Endothelial cell (in vitro differentiated cells): ENCODE measurements at regions not wholly inside any gene's neighbourhood (a gene's known extent, or its start where the extent isn't known, plus 50 kb on each side); places are given as distances from the start of the nearest gene placed in this dataset.

Experiments used
- DNase-seq: peaks from one replicate; pipeline ENCODE4 v3.0.0; 2021; ENCODE audit warnings: low spot score
- H3K27ac Mint-ChIP-seq: one replicate; pipeline ENCODE4 v1.8.0; 2021; ENCODE audit warnings: mixed read lengths, inconsistent platforms; ENCODE audit not compliant: unreplicated experiment
- H3K27me3 Mint-ChIP-seq: one replicate; pipeline ENCODE4 v1.8.0; 2021; ENCODE audit warnings: mild to moderate bottlenecking, moderate library complexity, mixed read lengths, inconsistent platforms; ENCODE audit not compliant: unreplicated experiment
- H3K36me3 Mint-ChIP-seq: one replicate; pipeline ENCODE4 v1.8.0; 2021; ENCODE audit warnings: mild to moderate bottlenecking, low read depth, mixed read lengths, inconsistent platforms; ENCODE audit not compliant: unreplicated experiment
- H3K4me1 Mint-ChIP-seq: one replicate; pipeline ENCODE4 v1.8.0; 2021; ENCODE audit warnings: mild to moderate bottlenecking, mixed read lengths, inconsistent platforms; ENCODE audit not compliant: unreplicated experiment
- H3K4me3 Mint-ChIP-seq: one replicate; pipeline ENCODE4 v1.8.0; 2021; ENCODE audit warnings: mild to moderate bottlenecking, mixed read lengths, inconsistent platforms; ENCODE audit not compliant: unreplicated experiment
- H3K9me3 Mint-ChIP-seq: one replicate; pipeline ENCODE4 v1.8.0; 2021; ENCODE audit warnings: mixed read lengths, inconsistent platforms; ENCODE audit not compliant: unreplicated experiment
- TF ChIP-seq, protein P1 (sequence below): fragments of 200-600 bp; sonication (generic); IDR thresholded peaks from one replicate; pipeline ENCODE4 v1.5.0; 2021; ENCODE audit warnings: antibody characterized with exemption; ENCODE audit not compliant: unreplicated experiment

DNA sequence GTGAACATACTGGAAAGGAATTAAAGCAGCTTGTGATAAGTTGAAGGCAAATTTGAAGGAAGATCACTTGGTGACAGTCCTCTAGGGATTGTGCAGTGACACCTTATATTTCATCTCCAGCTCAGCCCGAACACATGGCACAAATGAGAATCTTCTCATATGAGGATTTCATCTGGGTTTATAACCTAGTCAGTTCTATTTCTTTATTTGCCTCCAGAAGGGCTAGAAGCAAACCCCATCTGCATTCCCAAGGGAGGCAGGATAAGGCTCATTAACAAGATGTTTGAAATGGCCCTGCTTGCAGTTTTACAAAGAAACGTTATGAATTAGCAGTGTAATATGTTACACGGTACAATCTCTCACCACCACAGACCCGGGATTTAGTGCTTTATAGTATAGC lies 90.7 kb upstream of the KRR1 start:
- DNase-seq: no peak
- no peaks in the 10 kb centered on the region for H3K9me3 Mint-ChIP-seq
- peaks cover 1% of the 10 kb centered on the region for H3K27me3 Mint-ChIP-seq
- TF ChIP-seq, protein P1, sequence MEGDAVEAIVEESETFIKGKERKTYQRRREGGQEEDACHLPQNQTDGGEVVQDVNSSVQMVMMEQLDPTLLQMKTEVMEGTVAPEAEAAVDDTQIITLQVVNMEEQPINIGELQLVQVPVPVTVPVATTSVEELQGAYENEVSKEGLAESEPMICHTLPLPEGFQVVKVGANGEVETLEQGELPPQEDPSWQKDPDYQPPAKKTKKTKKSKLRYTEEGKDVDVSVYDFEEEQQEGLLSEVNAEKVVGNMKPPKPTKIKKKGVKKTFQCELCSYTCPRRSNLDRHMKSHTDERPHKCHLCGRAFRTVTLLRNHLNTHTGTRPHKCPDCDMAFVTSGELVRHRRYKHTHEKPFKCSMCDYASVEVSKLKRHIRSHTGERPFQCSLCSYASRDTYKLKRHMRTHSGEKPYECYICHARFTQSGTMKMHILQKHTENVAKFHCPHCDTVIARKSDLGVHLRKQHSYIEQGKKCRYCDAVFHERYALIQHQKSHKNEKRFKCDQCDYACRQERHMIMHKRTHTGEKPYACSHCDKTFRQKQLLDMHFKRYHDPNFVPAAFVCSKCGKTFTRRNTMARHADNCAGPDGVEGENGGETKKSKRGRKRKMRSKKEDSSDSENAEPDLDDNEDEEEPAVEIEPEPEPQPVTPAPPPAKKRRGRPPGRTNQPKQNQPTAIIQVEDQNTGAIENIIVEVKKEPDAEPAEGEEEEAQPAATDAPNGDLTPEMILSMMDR: no peak
- no peaks in the 10 kb centered on the region for H3K36me3 Mint-ChIP-seq
- H3K27ac Mint-ChIP-seq: no peak overlapping the region
- H3K4me1 Mint-ChIP-seq: no peaks in the 10 kb centered on the region
- no peak overlapping the region for H3K4me3 Mint-ChIP-seq

DNA sequence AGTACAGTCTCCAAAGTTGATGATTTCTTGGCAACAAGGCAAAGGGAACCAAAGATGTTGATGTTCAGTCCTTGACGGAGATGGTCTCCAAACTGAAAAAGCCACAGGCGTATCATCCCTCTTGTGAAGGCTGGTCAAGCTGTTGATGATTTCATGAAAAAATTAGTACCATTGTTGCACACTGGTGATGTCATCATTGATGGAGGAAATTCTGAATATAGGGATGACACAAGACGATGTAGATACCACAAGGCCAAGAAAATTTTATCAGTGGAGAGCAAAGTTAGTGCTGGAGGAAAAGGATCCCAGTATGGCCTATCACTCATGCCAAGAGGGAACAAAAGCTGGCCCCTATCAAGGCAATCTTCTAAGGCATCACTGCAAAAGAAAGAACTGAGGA lies 88.7 kb upstream of the KRR1 start:
- DNase-seq: no peak
- TF ChIP-seq, protein P1: no peak
- Mint-ChIP-seq H3K27ac (no peak overlapping the region), H3K9me3 (no peaks in the 10 kb centered on the region), H3K4me3 (no peak overlapping the region), H3K4me1 (no peaks in the 10 kb centered on the region), H3K27me3 (no peaks in the 10 kb centered on the region), H3K36me3 (no peaks in the 10 kb centered on the region)

DNA sequence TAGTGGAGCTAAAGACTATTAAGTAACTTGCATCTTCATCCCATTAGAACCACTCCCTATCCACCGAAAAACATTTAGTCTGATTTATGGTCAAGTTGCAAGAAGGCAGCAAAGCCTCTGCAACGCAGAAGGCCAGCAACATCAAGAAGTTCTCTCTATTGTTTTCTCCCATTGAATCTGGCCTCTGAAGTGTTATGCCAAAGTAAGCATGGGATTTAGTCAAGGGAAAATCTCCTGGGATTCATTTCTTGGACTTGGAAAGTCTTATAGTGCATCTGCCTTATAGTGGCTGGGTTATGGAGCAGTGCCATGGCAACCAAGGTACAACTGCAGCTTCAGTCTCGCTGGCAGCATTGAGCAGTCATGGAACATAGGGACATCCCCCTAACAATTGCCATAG lies 87.7 kb upstream of the KRR1 start:
- TF ChIP-seq, protein P1: no peak
- no peak for DNase-seq
- H3K4me1 Mint-ChIP-seq: no peaks in the 10 kb centered on the region
- no peak overlapping the region for H3K27ac Mint-ChIP-seq
- no peak overlapping the region for H3K4me3 Mint-ChIP-seq
- no peaks in the 10 kb centered on the region for H3K9me3 Mint-ChIP-seq
- H3K36me3 Mint-ChIP-seq: no peaks in the 10 kb centered on the region
- H3K27me3 Mint-ChIP-seq: no peaks in the 10 kb centered on the region

DNA sequence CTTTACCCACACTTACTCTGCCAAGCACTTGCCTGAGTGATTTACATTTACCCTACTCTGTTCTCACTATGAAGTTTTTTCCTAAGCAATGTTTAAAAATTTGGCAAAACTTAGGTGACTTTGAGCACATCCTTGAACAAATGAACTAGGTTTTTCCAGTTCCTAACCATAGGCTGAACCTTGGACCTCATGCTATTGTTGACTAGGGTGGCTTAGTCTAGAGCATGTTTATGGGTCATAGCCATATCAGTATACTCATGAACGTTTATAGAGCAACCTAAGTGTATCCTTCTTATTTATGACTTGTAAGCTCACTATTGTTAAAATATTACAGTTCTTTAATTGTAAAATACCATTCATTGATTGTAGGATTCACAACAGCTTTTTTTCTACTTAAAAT lies 85.0 kb upstream of the KRR1 start:
- Mint-ChIP-seq H3K4me1 (no peaks in the 10 kb centered on the region), H3K27ac (no peak overlapping the region), H3K9me3 (no peaks in the 10 kb centered on the region), H3K27me3 (no peaks in the 10 kb centered on the region), H3K4me3 (no peak overlapping the region), H3K36me3 (no peaks in the 10 kb centered on the region)
- DNase-seq: no peak
- TF ChIP-seq, protein P1: no peak

DNA sequence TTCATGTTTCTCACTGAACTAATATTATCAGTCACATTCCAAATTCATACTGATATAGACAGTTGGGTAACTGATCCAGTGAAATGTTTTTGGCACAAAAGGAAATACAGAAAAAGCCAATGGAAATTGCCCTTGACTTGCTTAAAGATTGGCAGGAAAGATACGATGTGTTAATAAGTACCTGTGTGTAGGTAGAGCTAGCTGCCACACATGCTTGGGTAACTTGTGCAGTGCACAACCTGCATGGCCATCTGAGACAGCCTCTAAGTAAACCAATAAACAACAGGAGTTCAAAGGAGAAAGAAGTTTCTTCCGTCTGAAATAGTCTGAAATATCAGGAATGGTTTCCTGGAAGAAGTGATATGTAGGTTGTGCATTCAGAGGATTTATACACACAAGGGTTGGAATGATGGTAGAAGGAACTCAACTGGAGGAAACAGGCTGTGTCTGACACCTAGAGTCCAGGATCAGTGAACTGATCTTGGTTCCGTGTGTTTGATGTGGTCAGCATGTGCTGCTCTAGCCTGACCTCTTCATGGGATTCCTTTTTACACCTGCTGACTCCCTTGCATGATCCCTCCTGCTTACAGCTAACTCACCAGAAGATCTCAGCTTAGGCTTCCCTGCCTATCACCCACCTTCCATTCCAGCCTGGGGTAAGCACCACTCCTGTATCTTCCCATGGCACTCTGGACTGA lies 81.4 kb upstream of the KRR1 start:
- no peak for DNase-seq
- H3K27ac Mint-ChIP-seq: no peak overlapping the region
- H3K4me1 Mint-ChIP-seq: no peaks in the 10 kb centered on the region
- no peaks in the 10 kb centered on the region for H3K27me3 Mint-ChIP-seq
- no peak overlapping the region for H3K4me3 Mint-ChIP-seq
- H3K9me3 Mint-ChIP-seq: no peaks in the 10 kb centered on the region
- TF ChIP-seq, protein P1: no peak
- no peaks in the 10 kb centered on the region for H3K36me3 Mint-ChIP-seq
